ENCODE measurements at regions not wholly inside any gene's neighbourhood (a gene's known extent, or its start where the extent isn't known, plus 50 kb on each side); places are given as distances from the start of the nearest gene placed in this dataset.

- Mint-ChIP-seq H3K36me3 (ENCODE audit: low read depth) (no peaks in the 10 kb centered on the region), H3K4me1 (no peaks in the 10 kb centered on the region), H3K9me3 (peaks cover 2% of the 10 kb centered on the region), H3K27ac (ENCODE audit: unreplicated experiment) (no peak overlapping the region), H3K4me3 (no peak overlapping the region), H3K27me3 (ENCODE audit: low read depth) (peaks cover 23% of the 10 kb centered on the region)
- TF ChIP-seq CTCF (conservative IDR thresholded peaks at IDR 0.05), result no peak
- no peak for DNase-seq (ENCODE audit: low read depth, low spot score)
Observed at GRCh38 chr16:6297666-6298410, 1034.8 kb upstream of the RBFOX1 start.

- Mint-ChIP-seq H3K9me3 (no peaks in the 10 kb centered on the region), H3K27me3 (ENCODE audit: low read depth) (peaks cover 53% of the 10 kb centered on the region), H3K4me3 (no peak overlapping the region), H3K27ac (ENCODE audit: unreplicated experiment) (no peak overlapping the region), H3K4me1 (no peaks in the 10 kb centered on the region), H3K36me3 (ENCODE audit: low read depth) (no peaks in the 10 kb centered on the region)
- DNase-seq (ENCODE audit: low read depth, low spot score), result no peak
- TF ChIP-seq CTCF (conservative IDR thresholded peaks at IDR 0.05), result no peak
Observed at GRCh38 chr16:6286176-6286575, 1046.5 kb upstream of the RBFOX1 start.

- Mint-ChIP-seq H3K27me3 (ENCODE audit: low read depth) (peaks cover 39% of the 10 kb centered on the region), H3K27ac (ENCODE audit: unreplicated experiment) (no peak overlapping the region), H3K4me1 (no peaks in the 10 kb centered on the region), H3K9me3 (no peaks in the 10 kb centered on the region), H3K36me3 (ENCODE audit: low read depth) (no peaks in the 10 kb centered on the region), H3K4me3 (no peak overlapping the region)
- DNase-seq (ENCODE audit: low read depth, low spot score), result no peak
- TF ChIP-seq CTCF (conservative IDR thresholded peaks at IDR 0.05), result no peak
Observed at GRCh38 chr16:6284731-6285130, 1047.9 kb upstream of the RBFOX1 start.

GRCh38 chr16:6281994-6282393 lies 1050.7 kb upstream of the RBFOX1 start:
- DNase-seq (ENCODE audit: low read depth, low spot score), result no peak
- no peak for TF ChIP-seq CTCF (conservative IDR thresholded peaks at IDR 0.05)
- no peaks in the 10 kb centered on the region for H3K36me3 Mint-ChIP-seq (ENCODE audit: low read depth)
- H3K27me3 Mint-ChIP-seq (ENCODE audit: low read depth), result peaks cover 29% of the 10 kb centered on the region
- H3K27ac Mint-ChIP-seq (ENCODE audit: unreplicated experiment), result no peak overlapping the region
- H3K4me1 Mint-ChIP-seq, result no peaks in the 10 kb centered on the region
- no peak overlapping the region for H3K4me3 Mint-ChIP-seq
- no peaks in the 10 kb centered on the region for H3K9me3 Mint-ChIP-seq

GRCh38 chr16:6281274-6281673 lies 1051.4 kb upstream of the RBFOX1 start:
- TF ChIP-seq CTCF (conservative IDR thresholded peaks at IDR 0.05), result no peak
- H3K27me3 Mint-ChIP-seq (ENCODE audit: low read depth), result peaks cover 29% of the 10 kb centered on the region
- no peaks in the 10 kb centered on the region for H3K4me1 Mint-ChIP-seq
- H3K4me3 Mint-ChIP-seq, result no peak overlapping the region
- H3K27ac Mint-ChIP-seq (ENCODE audit: unreplicated experiment), result no peak overlapping the region
- H3K36me3 Mint-ChIP-seq (ENCODE audit: low read depth), result no peaks in the 10 kb centered on the region
- DNase-seq (ENCODE audit: low read depth, low spot score), result no peak
- no peaks in the 10 kb centered on the region for H3K9me3 Mint-ChIP-seq
